HG03064 (cell line): ENCODE measurements at regions not wholly inside any gene's neighbourhood (a gene's known extent, or its start where the extent isn't known, plus 50 kb on each side); places are given as distances from the start of the nearest gene placed in this dataset.
A peak's percentile ranks its signal among the peaks of the same experiment; 100 is the strongest.
"Not testable (repeated sequence)": the region's sequence is repeated elsewhere in the genome, so short reads cannot be mapped to it uniquely, and the experiment has no call there.

Source experiments
- ATAC-seq: cut with Tn5 transposase; IDR thresholded peaks from one replicate; pipeline ENCODE4 v1.9.1; 2021; ENCODE audit warnings: low read depth; ENCODE audit not compliant: unreplicated experiment

- ATAC-seq: not testable (repeated sequence)
Measured at GRCh38 chr22:22296047-22296446, 51.5 kb downstream of the VPREB1 start.

DNA sequence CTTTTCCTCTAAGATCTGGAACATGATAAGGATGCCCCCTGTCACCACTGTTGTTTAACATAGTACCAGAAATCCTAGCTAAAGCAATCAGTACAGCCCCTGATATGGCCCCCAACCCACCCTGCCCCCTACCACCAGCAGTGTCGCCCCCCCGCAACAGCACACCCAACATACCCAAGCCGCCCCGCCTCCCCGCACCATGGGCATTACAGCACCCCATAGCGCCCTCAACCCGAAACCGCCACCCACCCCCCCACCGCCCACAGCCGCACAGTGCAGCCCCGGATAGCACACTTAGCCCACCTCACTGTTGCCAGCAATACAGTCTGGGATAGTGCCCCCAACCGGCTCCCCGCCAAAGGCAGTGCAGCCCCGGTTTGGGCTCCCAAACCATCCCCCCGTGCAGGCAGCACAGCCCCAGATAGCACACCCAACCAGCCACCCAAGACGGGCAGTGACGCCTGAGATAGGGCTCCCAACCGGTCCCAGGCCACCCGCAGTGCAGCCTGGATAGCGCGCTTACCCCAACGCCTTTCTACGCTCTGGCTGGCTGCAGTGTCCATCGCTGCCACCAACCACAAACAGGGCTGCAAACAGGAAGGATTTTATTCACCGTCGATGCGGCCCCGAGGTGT lies 52.7 kb downstream of the VPREB1 start:
- ATAC-seq: not testable (repeated sequence)

DNA sequence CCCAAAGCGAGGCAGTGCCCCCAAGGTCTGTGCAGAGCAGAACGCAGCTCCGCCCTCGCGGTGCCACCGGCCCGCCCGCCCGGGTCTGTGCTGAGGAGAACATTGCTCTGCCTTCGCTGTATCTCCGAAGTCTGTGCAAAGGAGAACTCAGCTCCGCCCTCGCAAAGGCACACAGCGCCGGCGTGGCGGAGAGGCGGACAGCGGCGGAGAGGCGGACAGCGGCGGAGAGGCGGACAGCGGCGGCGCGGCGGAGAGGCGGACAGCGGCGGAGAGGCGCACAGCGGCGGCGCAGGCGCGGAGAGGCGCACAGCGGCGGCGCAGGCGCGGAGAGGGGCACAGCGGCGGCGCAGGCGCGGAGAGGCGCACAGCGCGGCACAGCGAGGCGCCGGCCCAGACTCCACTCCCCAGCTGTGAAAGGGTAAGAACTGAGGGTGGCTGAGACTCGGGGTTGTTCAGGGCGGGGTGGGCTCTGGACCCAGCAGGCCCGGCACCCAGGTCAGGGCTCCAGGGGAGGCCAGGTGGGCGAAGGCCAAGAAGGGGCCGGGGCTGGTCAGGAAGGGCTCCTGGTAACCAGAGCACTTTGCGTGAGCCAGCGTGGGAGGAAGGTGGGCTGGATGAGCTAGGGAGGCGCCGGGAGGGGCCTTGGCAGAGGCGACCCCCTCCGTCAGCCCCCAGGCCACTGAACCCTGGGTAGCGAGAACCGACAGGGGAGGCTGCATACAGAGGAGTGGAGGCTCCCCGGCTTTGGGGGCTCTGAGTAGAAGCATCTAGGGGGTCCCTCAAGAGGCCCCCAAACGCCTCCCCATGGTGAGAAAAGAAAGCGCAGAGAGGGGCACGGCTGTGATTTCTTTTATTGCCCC lies 53.4 kb downstream of the VPREB1 start:
- ATAC-seq: peak; percentile 89

- ATAC-seq: not testable (repeated sequence)
Measured at GRCh38 chr22:22298654-22299009, 54.0 kb downstream of the VPREB1 start.

- ATAC-seq: not testable (repeated sequence)
Measured at GRCh38 chr22:22300511-22300910, 55.9 kb downstream of the VPREB1 start.

GRCh38 chr22:22300946-22301345 lies 56.4 kb downstream of the VPREB1 start:
- ATAC-seq: not testable (repeated sequence)

- ATAC-seq: no peak
Measured at GRCh38 chr22:22316589-22316988, 72.0 kb downstream of the VPREB1 start.

- ATAC-seq: no peak
Measured at GRCh38 chr22:22318723-22319465, 74.3 kb downstream of the VPREB1 start.

DNA sequence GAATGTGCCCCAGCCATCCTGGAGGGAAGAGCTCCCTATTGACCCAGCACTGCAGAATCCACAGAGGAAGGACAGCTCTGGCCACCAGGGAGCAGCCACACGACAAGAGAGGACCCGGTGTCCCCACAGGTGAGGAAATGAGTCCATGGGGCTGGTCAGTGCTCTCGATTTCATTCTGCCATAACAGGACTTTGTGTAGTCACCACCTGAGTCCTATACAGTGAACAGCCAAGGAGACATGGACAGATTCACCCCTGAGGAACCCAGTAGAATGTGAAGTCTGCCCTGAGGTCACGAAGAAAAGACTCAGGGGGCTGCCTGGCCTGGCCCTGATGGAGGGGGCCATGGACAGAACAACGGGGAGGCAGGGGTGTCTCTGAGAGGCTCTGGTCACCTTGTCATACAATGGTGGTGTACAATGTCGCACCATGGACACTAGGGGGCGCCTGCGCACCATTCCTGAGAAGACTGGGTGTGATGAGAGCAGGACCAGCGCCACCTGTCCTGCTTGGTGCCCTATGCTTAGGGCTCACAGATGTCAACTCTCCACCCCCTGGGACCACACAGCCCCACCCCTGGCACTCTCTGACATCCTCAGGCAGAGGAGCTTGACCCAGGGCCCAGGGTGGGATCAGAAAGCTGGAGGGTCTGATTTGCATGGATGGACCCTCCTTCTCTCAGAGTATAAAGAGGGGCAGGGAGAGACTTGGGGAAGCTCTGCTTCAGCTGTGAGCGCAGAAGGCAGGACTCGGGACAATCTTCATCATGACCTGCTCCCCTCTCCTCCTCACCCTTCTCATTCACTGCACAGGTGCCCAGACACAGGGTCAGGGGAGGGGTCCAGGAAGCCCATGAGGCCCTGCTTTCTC lies 77.4 kb downstream of the VPREB1 start:
- not testable (repeated sequence) for ATAC-seq

- no peak for ATAC-seq
Measured at GRCh38 chr22:22322792-22323191, 78.2 kb downstream of the VPREB1 start.

DNA sequence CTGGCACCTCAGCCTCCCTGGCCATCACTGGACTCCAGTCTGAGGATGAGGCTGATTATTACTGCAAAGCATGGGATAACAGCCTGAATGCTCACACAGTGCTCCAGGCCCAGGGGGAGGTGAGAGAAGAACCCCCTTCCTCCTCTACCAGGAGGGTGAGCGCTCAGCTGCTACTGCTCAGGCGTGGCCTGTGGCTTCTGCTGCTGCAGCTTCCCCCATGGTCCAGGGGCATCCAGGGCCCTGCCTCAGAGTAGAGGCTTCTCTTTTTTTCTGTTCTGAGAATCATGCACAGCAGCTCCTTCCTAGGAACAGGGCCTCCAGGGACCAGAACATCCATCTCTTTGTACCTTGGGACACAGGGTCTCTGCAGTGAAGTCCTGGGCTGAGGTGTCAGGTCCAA lies 83.1 kb downstream of the VPREB1 start:
- ATAC-seq: no peak

- ATAC-seq: no peak
Measured at GRCh38 chr22:22329792-22330191, 85.2 kb downstream of the VPREB1 start.

- ATAC-seq: not testable (repeated sequence)
Measured at GRCh38 chr22:22335640-22336039, 91.1 kb downstream of the VPREB1 start.

GRCh38 chr22:22336333-22336732 lies 91.7 kb downstream of the VPREB1 start:
- ATAC-seq: not testable (repeated sequence)

- not testable (repeated sequence) for ATAC-seq
Measured at GRCh38 chr22:22338778-22339177, 94.2 kb downstream of the VPREB1 start.

GRCh38 chr22:22341736-22342135 lies 97.2 kb downstream of the VPREB1 start:
- no peak for ATAC-seq

- ATAC-seq: no peak
Measured at GRCh38 chr22:22342697-22343580, 98.4 kb downstream of the VPREB1 start.

DNA sequence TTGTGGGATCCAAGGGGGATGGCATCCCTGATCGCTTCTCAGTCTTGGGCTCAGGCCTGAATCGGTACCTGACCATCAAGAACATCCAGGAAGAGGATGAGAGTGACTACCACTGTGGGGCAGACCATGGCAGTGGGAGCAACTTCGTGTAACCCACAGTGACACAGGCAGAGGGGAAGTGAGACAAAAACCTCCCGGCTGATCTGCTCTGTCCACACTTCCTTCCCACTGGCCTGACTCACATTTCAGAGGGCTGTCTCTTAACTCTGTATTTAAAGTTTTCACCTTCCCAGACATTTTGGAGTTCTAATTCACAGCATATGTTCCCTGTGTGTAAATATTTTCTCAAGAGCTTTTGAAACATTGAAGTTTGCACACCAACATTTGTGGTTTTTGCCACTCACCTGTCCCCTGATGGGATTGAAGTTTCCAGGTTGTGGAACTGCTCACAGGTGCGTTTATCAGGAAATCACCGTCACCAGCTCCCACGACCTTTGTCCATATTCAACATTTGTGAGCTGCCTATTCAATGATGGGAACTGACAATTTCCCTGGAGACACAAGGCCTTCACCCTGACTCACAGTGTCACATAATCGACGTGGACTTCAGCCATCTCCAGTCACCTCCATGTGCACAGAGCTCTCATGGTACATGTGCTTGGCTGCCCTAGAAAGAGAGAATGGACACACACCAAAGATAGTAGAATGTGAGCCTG lies 99.2 kb downstream of the VPREB1 start:
- no peak for ATAC-seq

GRCh38 chr22:22344430-22344829 lies 99.8 kb downstream of the VPREB1 start:
- no peak for ATAC-seq
